Spinal cord (tissue), 9 donors: ENCODE measurements at regions not wholly inside any gene's neighbourhood (a gene's known extent, or its start where the extent isn't known, plus 50 kb on each side); places are given as distances from the start of the nearest gene placed in this dataset.

Experiments
- DNase-seq, 6 donors: peaks; one replicate each; pipeline versions ENCODE4 v3.0.0 to v3.0.0-alpha.2; 2013 to 2015; ENCODE audit warnings: low spot score in 6 of 6, low read depth in 4 of 6
- H3K27ac ChIP-seq: one replicate; pipeline ENCODE4 v1.5.1; 2013; ENCODE audit warnings: low read depth, low read length, control low read depth
- H3K27me3 ChIP-seq: one replicate; pipeline ENCODE4 v1.6.1; 2013; ENCODE audit warnings: low read length; ENCODE audit not compliant: control insufficient read depth, insufficient read depth
- H3K36me3 ChIP-seq: one replicate; pipeline ENCODE4 v1.6.1; 2013; ENCODE audit warnings: low read length; ENCODE audit not compliant: control insufficient read depth, insufficient read depth
- H3K4me1 ChIP-seq: one replicate; pipeline ENCODE4 v1.6.1; 2013; ENCODE audit warnings: low read length; ENCODE audit not compliant: control insufficient read depth, insufficient read depth
- H3K4me3 ChIP-seq: one replicate; pipeline ENCODE4 v1.5.1; 2013; ENCODE audit warnings: low read depth, low read length, control low read depth
- H3K9me3 ChIP-seq: one replicate; pipeline ENCODE4 v1.6.1; 2013; ENCODE audit warnings: low read length; ENCODE audit not compliant: control insufficient read depth, insufficient read depth
- WGBS: methylation state at CpG from one replicate; pipeline ENCODE4 v1.1.5; 2013; ENCODE audit warnings: missing lambda C conversion rate; ENCODE audit not compliant: insufficient coverage; 5-methylcytosine and 5-hydroxymethylcytosine counted together
- donor health status: healthy.

GRCh38 chr7:115122388-115122787 lies 200.5 kb downstream of the MDFIC start:
- no CpG with 5 or more reads among the region's 1 CpG for WGBS

GRCh38 chr7:115117748-115118147 lies 195.9 kb downstream of the MDFIC start:
- no peak overlapping the region for H3K27ac ChIP-seq
- H3K4me3 ChIP-seq, result no peak overlapping the region
- 78% methylated on average over 2 of the region's 2 CpGs for WGBS
- H3K9me3 ChIP-seq, result no peaks in the 10 kb centered on the region
- no peaks in the 10 kb centered on the region for H3K4me1 ChIP-seq
- no peaks in the 10 kb centered on the region for H3K27me3 ChIP-seq
- H3K36me3 ChIP-seq, result no peaks in the 10 kb centered on the region
- no peak for DNase-seq

More at GRCh38 chr7:115122388-115122787, 200.5 kb downstream of the MDFIC start:
- no peaks in the 10 kb centered on the region for H3K27me3 ChIP-seq
- H3K36me3 ChIP-seq, result no peaks in the 10 kb centered on the region
- DNase-seq, result peak in 1 of 6 donors; percentile 10
- no peaks in the 10 kb centered on the region for H3K9me3 ChIP-seq
- no peaks in the 10 kb centered on the region for H3K4me1 ChIP-seq
- no peak overlapping the region for H3K4me3 ChIP-seq
- no peak overlapping the region for H3K27ac ChIP-seq

GRCh38 chr7:115116773-115117715 lies 195.2 kb downstream of the MDFIC start:
- no peaks in the 10 kb centered on the region for H3K27me3 ChIP-seq
- no peaks in the 10 kb centered on the region for H3K9me3 ChIP-seq
- H3K27ac ChIP-seq, result no peak overlapping the region
- H3K36me3 ChIP-seq, result no peaks in the 10 kb centered on the region
- DNase-seq, result no peak
- H3K4me1 ChIP-seq, result no peaks in the 10 kb centered on the region
- no CpG with 5 or more reads among the region's 5 CpGs for WGBS
- no peak overlapping the region for H3K4me3 ChIP-seq

GRCh38 chr7:115113776-115114175 lies 191.9 kb downstream of the MDFIC start:
- H3K4me1 ChIP-seq, result no peaks in the 10 kb centered on the region
- no peaks in the 10 kb centered on the region for H3K36me3 ChIP-seq
- no peak for DNase-seq
- no CpG with 5 or more reads among the region's 3 CpGs for WGBS
- no peaks in the 10 kb centered on the region for H3K9me3 ChIP-seq
- H3K4me3 ChIP-seq, result no peak overlapping the region
- no peaks in the 10 kb centered on the region for H3K27me3 ChIP-seq
- H3K27ac ChIP-seq, result no peak overlapping the region

GRCh38 chr7:115113131-115113530 lies 191.2 kb downstream of the MDFIC start:
- WGBS, result no CpG with 5 or more reads among the region's 3 CpGs
- no peaks in the 10 kb centered on the region for H3K4me1 ChIP-seq
- H3K4me3 ChIP-seq, result no peak overlapping the region
- no peaks in the 10 kb centered on the region for H3K27me3 ChIP-seq
- no peaks in the 10 kb centered on the region for H3K9me3 ChIP-seq
- H3K36me3 ChIP-seq, result no peaks in the 10 kb centered on the region
- DNase-seq, result no peak
- H3K27ac ChIP-seq, result no peak overlapping the region

GRCh38 chr7:115110523-115110922 lies 188.6 kb downstream of the MDFIC start:
- Histone ChIP-seq H3K36me3 (no peaks in the 10 kb centered on the region), H3K4me1 (no peaks in the 10 kb centered on the region), H3K27me3 (no peaks in the 10 kb centered on the region), H3K4me3 (no peak overlapping the region), H3K9me3 (no peaks in the 10 kb centered on the region), H3K27ac (no peak overlapping the region)
- no peak for DNase-seq
- WGBS, result 100% methylated on average over 1 of the region's 1 CpG

GRCh38 chr7:115106316-115106715 lies 184.4 kb downstream of the MDFIC start:
- H3K9me3 ChIP-seq, result no peaks in the 10 kb centered on the region
- H3K27me3 ChIP-seq, result no peaks in the 10 kb centered on the region
- no peak for DNase-seq
- whole genome bisulfite sequencing, result no CpG with 5 or more reads among the region's 3 CpGs
- no peaks in the 10 kb centered on the region for H3K36me3 ChIP-seq
- H3K4me3 ChIP-seq, result no peak overlapping the region
- no peak overlapping the region for H3K27ac ChIP-seq
- no peaks in the 10 kb centered on the region for H3K4me1 ChIP-seq

- H3K4me1 ChIP-seq, result no peaks in the 10 kb centered on the region
- WGBS, result 100% methylated on average over 2 of the region's 2 CpGs
- DNase-seq, result no peak
- no peak overlapping the region for H3K27ac ChIP-seq
- H3K36me3 ChIP-seq, result no peaks in the 10 kb centered on the region
- H3K27me3 ChIP-seq, result no peaks in the 10 kb centered on the region
- no peak overlapping the region for H3K4me3 ChIP-seq
- no peaks in the 10 kb centered on the region for H3K9me3 ChIP-seq
Measured at GRCh38 chr7:115102738-115103137, 180.8 kb downstream of the MDFIC start.

GRCh38 chr7:115101199-115101598 lies 179.3 kb downstream of the MDFIC start:
- DNase-seq, result no peak
- H3K9me3 ChIP-seq, result no peaks in the 10 kb centered on the region
- H3K36me3 ChIP-seq, result no peaks in the 10 kb centered on the region
- no peaks in the 10 kb centered on the region for H3K27me3 ChIP-seq
- peaks cover 4% of the 10 kb centered on the region for H3K4me1 ChIP-seq
- no peak overlapping the region for H3K4me3 ChIP-seq
- no peak overlapping the region for H3K27ac ChIP-seq

- Histone ChIP-seq H3K27ac (no peak overlapping the region), H3K4me3 (no peak overlapping the region), H3K27me3 (no peaks in the 10 kb centered on the region), H3K9me3 (no peaks in the 10 kb centered on the region), H3K36me3 (no peaks in the 10 kb centered on the region), H3K4me1 (peaks cover 4% of the 10 kb centered on the region)
- 47% methylated on average over 1 of the region's 1 CpG for WGBS
- no peak for DNase-seq
Measured at GRCh38 chr7:115099906-115100305, 178.0 kb downstream of the MDFIC start.
